ENCODE measurements at regions not wholly inside any gene's neighbourhood (a gene's known extent, or its start where the extent isn't known, plus 50 kb on each side); places are given as distances from the start of the nearest gene placed in this dataset.

- no peak for TF ChIP-seq POLR2A (IDR thresholded peaks at IDR 0.05)
- TF ChIP-seq, protein P1, sequence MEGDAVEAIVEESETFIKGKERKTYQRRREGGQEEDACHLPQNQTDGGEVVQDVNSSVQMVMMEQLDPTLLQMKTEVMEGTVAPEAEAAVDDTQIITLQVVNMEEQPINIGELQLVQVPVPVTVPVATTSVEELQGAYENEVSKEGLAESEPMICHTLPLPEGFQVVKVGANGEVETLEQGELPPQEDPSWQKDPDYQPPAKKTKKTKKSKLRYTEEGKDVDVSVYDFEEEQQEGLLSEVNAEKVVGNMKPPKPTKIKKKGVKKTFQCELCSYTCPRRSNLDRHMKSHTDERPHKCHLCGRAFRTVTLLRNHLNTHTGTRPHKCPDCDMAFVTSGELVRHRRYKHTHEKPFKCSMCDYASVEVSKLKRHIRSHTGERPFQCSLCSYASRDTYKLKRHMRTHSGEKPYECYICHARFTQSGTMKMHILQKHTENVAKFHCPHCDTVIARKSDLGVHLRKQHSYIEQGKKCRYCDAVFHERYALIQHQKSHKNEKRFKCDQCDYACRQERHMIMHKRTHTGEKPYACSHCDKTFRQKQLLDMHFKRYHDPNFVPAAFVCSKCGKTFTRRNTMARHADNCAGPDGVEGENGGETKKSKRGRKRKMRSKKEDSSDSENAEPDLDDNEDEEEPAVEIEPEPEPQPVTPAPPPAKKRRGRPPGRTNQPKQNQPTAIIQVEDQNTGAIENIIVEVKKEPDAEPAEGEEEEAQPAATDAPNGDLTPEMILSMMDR (IDR thresholded peaks at IDR 0.05), result no peak
- no peak for TF ChIP-seq POLR2AphosphoS5 (IDR thresholded peaks at IDR 0.05)
Observed at GRCh38 chr2:192471982-192472381, 277.2 kb upstream of the TMEFF2 start.

Measured in breast epithelium (tissue), 3 donors.